HG03060 (cell line): ENCODE measurements at regions not wholly inside any gene's neighbourhood (a gene's known extent, or its start where the extent isn't known, plus 50 kb on each side); places are given as distances from the start of the nearest gene placed in this dataset.

ENCODE experiments used
- ATAC-seq: cut with Tn5 transposase; IDR thresholded peaks from one replicate; pipeline ENCODE4 v1.9.1; 2021; ENCODE audit warnings: low read depth, moderate number of reproducible peaks; ENCODE audit not compliant: unreplicated experiment

GRCh38 chr20:22282696-22283095 is 301.7 kb downstream of the FOXA2 start:
- no peak for ATAC-seq

DNA sequence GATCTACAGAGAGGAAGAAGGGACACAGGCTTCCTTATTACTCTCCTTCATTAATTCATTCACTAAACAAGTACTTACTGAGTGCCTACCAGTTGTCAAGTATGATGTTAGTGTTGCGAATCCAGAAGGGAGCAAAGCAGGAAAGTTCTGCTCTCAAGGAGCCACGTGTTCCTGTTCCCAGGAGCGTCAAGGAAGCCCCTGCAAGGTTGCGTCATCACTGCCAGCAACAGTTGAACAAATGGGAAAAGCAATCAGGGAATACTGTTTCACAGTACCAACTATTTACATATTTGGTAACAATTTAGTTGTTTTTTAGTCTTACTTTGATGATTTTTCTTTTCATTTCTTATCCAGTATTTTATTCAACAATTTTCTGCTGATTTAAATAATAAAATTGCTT is 310.0 kb downstream of the FOXA2 start:
- ATAC-seq, result no peak

DNA sequence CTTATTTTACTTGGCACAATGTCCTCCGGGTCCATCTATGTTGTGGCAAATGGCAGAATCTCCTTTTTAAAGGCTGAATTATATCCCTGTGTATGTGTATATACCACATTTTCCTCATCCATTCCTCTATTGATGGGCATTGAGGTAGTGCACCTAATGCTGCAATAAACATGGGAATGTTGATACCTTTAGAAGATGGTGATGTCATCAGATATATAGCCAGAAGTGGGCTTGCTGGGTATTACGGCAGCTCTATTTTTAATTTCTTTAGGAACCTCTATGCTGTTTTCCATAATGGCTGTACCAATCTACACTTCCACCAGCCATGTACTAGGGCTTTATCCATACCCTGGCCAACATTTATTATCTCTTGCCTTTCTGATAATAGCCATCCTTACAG is 315.7 kb downstream of the FOXA2 start:
- no peak for ATAC-seq

GRCh38 chr20:22264917-22265316 is 319.5 kb downstream of the FOXA2 start:
- ATAC-seq, result no peak

DNA sequence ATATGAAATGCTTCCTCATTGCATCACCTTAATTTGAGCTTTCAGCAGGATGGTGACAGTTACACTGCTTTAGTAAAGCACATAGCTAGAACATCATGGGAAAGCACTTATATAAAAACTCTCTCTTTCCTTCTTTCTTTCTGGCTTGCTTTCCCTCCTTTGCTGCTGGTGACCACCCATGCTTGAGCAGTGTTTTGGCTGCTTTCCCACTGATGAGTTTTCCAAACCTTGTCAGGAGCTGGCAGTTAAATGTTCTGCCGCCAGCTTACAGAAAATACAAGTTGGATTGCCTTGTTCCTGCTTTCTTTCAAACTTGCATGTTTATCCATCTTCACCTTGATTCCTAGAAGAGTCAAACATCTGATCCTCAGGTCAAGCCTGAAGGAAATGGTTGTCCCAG is 323.9 kb downstream of the FOXA2 start:
- no peak for ATAC-seq

DNA sequence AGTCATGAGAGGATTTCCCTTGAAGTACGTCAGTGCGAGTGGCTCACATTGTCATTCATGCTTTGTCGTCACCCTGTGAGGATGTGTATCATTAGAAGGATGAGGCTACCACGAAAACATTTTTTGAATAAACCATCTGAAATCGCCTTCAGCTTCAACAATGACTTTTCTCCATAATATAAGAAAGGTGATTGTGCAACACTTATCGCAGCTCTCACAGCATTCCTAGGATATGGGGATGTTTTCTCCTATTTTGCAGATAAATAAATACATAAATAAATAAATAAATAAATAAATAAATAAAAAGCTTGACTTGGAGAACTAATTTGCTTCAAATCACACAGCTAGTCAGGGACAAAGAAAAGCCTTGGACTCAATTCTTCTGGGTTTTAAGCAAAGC is 326.5 kb downstream of the FOXA2 start:
- ATAC-seq, result no peak

GRCh38 chr20:22248051-22248667 is 336.2 kb downstream of the FOXA2 start:
- no peak for ATAC-seq

GRCh38 chr20:22245139-22245538 is 339.2 kb downstream of the FOXA2 start:
- no peak for ATAC-seq

- no peak for ATAC-seq
These were observed 341.3 kb downstream of the FOXA2 start for GRCh38 chr20:22243067-22243466.

DNA sequence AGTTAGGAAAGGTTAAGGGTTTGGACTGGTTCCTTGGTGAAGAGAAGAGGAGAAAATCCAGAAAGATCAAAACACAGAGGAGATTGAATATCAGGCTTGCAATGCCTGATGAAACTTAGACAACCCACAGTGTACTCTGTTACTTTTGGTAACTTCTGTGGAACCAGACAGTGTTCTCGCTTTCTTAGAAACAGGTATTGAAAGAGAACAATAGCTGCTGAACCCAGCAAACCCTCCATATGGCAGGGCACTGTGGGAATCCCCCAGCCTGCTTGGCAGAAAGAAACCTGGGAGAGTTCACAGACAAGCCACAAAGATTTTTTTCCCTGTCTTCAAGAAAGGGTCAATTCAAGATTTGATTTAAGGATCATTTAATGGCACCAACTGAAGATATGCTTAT is 342.8 kb downstream of the FOXA2 start:
- ATAC-seq, result no peak

DNA sequence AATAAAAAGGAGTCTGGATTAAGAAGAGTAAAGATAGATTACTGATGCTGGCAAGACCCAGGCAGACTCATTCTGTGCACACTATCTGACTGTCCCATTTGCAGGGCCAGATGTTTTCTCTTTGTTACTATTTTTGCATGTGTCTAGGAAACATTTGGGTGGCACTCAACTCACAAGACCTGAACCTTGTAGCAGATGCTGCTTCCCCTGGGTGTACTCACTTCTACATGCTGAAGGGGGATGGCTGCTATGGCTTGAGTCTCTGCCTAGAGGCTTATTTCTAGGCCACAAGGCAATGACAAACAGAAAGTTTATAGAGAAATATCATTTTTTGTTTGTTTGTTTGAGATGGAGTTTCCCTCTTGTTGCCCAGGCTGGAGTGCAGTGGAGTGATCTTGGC is 351.4 kb downstream of the FOXA2 start:
- no peak for ATAC-seq

- no peak for ATAC-seq
These were observed 351.9 kb downstream of the FOXA2 start for GRCh38 chr20:22232473-22232872.

GRCh38 chr20:22226849-22227700 is 357.3 kb downstream of the FOXA2 start:
- ATAC-seq, result no peak

DNA sequence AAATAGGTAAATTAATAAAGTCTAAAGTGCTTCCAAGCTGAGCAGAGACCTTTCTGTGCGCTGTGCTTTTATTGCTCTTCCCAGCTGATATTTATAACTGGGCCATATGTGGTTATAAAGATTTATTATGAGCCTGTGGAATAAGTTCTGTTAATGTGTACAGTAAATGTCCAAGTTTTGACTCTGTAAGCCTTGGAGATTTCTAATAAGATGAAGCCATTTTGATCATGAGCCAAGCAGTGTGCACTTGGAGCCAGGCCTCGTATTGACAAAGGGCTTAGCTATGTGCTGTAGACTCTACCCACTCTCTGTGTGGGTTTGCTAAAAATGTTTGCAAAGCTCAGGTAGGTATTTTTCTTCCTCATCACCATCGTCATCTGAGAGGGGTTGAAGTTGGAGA is 361.1 kb downstream of the FOXA2 start:
- ATAC-seq, result no peak

DNA sequence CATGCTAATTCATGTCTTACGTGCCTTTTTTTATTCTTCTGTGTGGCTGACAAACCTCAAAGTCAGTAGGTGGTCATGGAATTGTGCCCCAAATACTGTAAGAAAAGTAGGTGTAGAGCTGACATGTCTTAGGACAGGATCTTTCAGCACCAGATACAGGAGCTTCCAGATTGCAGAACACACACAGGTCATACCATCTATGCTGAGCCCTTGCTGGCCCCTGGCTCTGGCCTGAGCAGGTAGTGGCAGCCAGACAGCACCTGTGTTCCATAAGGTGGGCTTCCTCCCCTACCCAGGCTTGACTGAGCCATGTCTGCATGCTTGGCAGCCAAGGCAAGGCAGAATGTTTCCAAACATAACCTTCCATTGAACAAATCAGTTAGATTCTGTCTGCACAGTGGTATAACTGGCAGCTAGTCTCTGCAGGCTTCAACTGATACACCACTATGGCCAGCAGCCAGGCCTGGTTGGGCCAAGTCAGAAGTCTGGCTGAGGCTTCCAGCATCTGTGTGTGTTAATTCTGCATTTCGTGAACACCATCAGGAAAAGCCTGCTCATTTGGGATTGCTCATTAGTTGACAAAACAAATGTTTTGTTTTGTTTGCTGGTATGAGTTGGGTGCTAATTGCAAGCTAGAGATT is 366.5 kb downstream of the FOXA2 start:
- ATAC-seq, result no peak

DNA sequence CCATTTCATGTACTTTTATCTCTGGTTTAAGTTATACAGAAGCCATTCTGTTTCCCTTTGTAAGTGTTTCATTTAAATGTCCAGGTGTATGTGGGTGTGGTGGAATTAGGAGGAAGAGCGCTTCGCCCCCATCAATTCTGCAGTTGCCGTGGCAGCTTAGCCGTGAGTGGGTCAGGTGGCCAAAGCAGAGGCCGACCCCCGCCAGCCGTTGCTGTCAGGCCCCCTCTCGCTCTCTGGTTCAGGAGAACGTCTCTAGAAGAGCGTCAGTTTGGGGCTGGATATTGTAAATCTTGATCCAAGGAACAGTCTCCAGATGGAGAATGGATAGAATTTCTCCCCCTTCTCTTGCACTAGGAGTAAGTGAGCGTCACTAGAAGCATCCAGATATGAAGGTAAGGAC is 367.4 kb downstream of the FOXA2 start:
- ATAC-seq, result no peak

DNA sequence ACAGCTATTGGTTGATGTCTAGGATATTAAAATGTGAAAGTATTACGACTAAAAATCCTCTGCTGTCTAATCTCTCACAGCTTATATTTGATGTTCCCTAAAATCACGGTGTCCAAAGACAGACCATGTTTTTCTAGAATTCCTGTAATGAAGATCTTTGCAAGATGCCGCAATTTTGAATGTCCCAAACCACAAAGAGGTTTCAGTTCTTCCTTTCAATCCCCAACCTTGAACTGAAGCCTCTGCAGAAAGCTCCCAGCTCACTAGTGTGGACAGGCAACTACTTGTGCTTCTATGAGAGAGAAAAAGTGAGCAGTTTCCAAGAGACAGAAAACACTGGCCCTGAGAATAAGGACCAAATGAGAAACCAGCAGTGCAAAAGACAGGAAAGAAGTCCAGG is 370.1 kb downstream of the FOXA2 start:
- ATAC-seq, result no peak

DNA sequence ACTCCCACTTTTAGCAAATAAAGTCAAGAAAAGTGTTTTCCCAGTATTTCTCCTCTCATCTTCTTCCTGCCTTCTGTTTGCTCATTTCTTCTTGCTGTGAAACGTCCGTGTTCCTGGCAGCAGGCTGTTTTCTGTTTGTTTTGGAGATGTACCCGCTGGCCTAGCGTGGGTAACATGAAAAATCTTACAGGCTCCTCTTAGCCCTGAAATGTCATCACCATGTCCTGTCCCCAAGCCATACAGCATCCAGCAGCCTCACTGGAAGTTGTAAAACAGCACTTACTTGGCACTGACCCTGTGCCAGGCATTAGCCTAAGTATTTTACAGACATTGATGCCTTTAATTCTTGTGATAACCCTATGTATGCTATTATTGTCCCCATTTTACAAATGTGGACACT is 371.1 kb downstream of the FOXA2 start:
- ATAC-seq, result no peak

DNA sequence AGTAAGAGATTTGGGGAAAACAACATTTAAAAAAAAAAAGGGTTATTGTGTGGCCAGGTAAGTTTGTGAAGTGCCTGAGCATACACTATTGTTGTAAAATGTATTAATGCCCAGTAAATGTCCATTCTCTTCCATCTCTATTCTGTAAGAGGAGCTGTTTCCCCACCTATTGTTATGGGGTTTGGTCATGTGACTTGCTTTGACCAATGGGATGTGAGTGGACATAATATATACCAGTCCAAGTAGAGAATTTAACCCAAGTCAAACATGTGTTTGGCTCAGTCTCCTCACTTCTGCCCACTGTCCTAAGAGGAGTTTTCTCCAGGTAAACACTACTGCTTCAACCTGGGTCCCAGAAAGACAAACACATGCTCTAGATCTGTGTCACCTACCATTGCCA is 377.1 kb downstream of the FOXA2 start:
- no peak for ATAC-seq

- ATAC-seq, result no peak
These were observed 379.6 kb downstream of the FOXA2 start for GRCh38 chr20:22204801-22205200.

GRCh38 chr20:22182148-22182547 is 402.2 kb downstream of the FOXA2 start:
- no peak for ATAC-seq

GRCh38 chr20:22180244-22180643 is 404.1 kb downstream of the FOXA2 start:
- ATAC-seq, result no peak
